GM21360 (cell line): ENCODE measurements at regions not wholly inside any gene's neighbourhood (a gene's known extent, or its start where the extent isn't known, plus 50 kb on each side); places are given as distances from the start of the nearest gene placed in this dataset.
"Not testable (repeated sequence)": the region's sequence is repeated elsewhere in the genome, so short reads cannot be mapped to it uniquely, and the experiment has no call there.

Source experiments
- ATAC-seq: cut with Tn5 transposase; IDR thresholded peaks from one replicate; pipeline ENCODE4 v1.9.1; 2021; ENCODE audit warnings: mild to moderate bottlenecking, moderate library complexity; ENCODE audit not compliant: unreplicated experiment

DNA sequence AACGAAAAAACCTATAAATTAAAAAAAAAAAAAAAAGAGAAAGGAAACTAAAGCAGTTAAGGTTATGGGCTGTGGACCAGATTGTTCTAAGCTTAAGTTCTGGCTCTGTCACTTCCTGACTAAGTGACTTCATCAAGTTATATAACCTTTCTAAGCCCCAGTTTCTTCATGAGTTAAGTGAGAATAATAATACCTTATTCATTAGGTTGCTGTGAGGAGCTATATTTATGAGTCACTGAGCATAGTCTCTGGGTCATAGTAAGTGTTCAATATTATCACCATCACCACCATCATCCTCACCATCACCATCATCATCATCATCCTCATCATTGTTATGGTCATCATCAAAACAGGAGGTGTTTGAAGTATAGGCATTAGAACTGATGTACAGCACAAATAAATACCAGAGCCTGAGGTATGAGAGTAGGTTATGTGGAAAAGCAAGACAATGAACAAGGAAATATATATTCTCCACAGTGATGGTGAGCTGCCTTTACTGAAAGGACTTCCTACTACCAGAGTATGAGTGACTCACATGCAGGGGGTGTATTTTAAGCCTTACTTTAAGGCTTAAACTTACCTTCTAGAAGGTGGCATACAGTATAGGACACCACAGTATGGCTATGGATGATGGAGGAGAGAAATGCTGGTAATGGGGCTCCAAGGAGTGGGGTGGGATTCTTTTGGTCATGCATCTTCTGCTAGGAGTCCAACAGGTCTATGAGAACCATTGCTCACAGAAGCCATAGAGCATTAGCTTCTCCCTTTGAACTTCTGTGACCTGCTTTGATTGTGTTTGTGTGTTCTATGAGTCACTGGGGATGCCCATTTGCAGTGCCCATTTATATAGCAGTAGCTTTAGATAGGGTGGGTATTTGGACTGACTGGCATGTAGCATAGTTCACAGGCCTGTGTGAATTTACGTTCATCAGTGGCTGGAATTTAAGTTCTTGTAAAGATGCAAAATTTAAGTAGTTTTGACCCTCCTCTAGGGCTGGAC, 104.4 kb downstream of the KLF5 start:
- ATAC-seq, result no peak

DNA sequence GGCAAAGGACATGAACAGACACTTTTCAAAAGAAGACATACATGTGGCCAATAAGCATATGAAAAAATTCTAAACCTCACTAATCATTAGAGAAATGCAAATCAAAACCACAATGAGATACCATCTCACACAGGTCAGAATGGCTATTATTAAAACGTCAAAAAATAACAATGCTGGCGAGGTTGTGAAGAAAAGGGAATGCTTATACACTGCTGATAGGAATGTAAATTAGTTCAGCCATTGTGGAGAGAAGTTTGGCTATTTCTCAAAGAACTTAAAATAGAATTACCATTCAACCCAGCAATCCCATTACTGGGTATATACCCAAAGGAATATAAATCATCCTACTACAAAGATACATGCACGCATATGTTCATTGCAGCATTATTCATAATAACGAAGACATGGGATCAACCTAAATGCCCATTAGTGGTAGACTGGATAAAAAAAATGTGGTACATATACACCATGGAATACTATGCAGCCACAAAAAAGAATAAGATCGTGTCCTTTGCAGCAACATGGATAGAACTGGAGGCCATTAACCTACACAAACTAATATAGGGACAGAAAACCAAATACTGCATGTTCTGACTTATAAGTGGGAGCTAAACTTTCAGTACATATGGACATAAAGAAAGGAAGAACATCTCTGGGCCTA, 101.7 kb downstream of the KLF5 start:
- ATAC-seq, result not testable (repeated sequence)

DNA sequence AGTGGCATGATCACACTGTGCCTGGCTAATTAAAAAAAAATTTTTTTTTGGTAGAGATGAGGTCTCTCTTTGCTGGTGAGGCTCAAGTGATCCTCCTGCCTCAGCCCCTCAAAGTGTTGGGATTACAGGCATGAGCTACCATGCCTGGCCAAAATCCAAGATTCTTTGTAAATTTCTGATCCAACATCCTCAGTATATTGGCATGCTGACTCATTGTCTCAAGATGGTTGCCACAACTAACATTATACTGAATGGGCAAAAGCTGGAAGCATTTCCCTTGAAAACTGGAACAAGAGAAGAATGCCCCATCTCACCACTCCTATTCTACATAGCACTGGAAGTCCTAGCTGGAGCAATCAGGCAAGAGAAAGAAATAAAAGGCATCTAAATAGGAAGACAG, 100.0 kb downstream of the KLF5 start:
- ATAC-seq, result no peak

DNA sequence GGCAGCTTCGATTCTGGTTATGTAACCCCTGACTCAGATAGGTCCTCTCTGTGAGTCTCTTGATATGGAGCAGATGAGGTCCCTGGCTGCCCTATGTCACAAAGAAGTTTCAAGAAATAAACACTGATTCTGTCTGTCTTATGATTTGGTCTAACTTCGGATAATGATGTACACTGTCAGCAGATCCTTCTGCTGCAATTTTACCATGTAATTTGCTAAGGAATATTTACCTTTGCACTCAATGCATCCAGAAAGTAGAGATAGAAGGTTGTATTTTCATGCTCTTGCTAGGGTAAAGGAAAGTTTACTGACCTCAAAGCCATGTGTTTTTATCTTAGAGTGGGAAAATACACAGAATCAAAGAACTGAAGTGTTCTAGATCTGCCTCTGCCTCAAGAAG, 98.2 kb downstream of the KLF5 start:
- ATAC-seq, result no peak

DNA sequence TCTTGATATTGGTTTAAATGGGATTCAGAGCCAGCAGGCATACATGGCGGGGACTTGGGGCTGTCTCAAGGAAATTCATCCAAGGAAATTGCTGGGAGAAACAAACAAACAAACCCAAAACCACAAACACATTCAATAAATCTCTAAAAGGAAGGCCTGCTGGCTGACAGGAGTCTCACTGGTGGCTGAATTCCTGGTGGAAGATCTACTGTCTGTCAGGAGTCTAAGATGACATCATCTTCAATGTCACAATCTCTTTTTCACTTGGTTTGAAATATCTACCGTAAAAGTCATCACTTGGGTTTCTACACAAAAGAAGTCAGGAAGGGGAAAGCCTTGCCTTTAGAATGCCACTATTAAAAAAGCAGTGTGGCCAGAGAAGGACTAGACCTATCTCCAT, 87.9 kb downstream of the KLF5 start:
- ATAC-seq, result no peak

DNA sequence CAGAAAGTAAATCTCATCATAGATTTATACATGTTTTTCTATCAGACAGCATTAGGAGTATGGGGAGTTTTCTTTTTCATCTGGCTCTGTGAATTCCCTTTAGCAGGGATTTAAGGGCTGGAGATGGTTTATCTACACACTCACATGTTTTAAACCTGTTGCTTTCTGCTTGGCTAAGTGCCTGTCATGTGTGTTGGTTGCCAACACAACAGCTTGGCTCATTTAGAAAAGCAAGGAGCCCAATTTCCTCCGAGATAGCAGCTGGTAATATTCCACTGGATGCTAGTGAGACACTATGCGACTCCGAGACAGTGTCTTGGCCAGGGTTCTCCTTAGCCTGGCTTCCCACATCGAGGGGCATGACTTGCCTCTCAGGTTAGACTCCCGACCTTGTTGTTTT, 83.3 kb downstream of the KLF5 start:
- no peak for ATAC-seq

DNA sequence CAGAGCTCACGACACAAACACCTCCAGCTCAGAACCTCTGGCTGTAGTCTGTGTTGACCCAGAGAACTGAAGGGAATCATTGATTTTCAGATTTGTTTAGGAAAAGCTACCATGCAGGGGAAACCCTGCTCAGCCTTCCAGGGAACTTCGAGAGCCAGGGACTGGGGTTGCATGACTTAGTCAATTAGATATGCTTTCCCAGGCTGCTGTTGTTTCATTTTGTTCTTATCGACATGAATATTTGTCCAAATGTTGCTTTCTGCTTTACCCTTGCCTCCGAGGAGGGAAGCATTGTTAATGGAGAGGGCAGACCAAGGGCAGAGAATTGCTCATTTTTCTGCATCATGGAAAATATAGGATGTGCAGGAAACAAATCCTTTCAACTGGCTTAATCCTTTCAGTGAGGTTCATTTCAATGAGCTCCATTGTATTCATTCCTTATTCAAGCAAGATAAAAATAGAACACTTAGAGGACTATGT, 82.5 kb downstream of the KLF5 start:
- no peak for ATAC-seq

DNA sequence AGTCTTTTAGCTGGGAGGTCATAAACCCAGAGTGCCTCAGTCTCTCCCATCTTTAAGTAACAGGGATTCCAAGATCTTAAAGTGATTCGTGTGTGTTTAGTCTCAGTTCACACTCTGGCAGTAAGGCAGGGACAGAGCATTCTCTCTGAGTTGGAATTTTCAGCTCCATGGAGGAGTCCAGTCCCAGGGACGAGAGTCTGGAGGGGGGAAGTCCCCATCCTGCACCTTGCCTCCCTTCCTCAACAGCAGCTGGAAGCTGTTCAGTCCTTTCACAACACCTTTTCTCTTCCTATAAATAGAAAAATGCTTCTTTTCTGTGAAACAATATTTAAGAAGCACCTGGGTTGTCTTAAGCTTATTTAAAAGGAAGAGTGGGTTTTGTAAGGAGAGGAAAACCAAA, 82.0 kb downstream of the KLF5 start:
- no peak for ATAC-seq

DNA sequence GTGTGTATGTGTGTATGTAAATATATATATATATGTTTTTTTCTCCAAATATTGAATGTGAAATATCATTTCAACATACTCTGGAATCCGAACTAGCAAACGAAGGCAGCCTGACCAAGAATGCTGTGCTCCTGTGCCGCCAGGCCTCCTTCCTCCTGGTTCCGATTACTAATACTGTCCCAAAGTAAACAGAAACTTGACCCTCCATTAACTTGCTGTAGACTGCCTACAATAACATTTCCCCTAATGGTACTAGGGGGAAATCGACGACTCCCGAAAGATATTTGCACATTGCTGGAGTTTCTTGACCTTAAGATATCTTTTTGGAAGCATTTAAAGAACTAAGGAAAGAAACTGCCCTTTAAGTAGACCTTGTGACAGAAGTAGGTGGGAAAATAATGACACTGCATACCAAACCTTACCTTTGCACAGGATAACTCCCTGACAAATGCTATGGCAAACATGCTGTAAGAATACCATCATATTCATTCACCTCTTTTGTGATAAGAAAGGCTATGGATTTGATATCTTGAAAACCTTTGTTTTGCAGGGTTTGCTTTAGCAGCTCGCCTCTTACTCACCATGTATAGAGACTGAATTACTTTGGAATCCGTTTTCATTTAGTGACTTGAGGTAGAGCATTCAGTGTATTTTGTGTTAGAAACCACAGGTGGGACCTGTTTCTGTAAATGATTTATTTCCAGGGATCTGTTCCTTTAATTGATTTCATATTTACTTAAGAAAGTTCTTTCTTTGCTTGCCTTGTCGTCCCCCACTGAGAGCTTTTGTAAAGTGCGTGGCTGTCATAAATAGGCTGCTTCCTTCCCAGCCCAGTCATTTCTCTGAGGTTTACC, 80.1 kb downstream of the KLF5 start:
- ATAC-seq, result no peak

DNA sequence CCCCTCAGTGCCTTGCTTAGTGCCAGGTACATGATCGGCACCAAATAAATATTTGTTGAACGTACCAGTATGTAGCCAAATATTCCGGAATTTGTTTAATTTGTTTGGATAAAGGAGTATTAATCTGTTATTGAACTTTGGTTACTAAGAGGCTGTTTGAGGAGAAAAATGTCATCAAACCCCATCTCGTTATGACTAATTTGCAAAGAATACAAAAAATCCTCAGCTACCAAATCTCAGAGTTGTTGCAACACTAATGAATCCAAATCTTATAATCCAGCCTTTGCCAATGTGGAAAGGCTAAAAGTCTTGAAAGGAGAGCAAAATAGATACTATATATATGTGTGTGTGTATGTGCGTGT, 79.5 kb downstream of the KLF5 start:
- ATAC-seq, result no peak

DNA sequence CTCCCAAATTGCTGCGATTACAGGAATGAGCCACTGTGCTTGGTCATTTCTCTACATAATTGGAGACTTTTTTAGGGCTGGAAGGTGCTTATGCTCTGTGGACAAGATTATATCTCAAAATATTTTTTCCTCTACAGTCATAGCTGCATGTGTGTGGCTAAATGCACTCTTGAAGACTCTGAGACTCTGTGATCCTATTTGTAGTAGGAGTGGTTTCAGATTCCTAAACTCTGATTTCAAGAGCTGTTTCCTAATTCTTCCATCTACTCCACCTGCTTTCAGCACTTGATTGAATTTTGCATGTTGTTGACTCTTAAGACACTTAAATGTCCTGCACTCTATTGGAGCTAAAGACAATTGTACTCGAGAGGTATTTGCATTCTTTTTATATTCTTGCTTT, 78.0 kb downstream of the KLF5 start:
- ATAC-seq, result no peak

DNA sequence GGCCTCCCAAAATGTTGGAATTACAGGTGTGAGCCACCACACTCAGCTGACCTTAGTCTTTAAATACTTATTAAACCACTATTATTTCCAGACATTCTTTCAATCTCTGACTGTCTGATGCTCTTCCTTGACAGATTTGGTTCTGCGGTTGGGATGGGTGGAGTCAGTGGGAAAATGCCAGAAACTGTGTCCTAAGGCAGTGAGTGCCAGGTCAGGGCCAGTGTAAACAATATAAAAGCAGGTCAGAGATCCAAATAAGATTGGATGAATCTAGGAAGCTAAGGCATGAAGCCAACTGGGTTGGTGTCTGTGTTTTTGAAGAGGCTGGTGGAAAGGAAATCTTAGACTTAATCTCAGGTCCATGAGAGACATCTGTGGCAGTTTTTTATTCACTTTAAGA, 74.7 kb downstream of the KLF5 start:
- no peak for ATAC-seq

DNA sequence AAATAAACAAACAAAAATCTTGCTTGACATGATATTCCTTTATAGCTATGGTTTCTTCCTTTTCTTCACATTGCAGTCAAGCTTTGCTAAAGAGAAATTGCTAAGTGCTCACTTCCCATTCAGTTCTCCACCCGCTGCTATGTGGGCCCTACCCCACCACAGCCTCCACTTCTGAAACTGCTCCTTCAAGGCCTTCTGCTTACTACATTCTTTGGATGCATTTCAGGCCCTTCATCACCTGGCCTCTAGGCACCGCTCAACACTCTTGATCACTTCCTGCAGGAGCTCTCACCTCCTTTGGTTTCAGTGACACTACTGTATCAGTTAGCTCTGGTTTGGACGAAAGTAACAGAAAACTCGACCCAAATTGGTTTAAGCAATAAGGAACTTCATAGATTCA, 72.4 kb downstream of the KLF5 start:
- ATAC-seq, result no peak

DNA sequence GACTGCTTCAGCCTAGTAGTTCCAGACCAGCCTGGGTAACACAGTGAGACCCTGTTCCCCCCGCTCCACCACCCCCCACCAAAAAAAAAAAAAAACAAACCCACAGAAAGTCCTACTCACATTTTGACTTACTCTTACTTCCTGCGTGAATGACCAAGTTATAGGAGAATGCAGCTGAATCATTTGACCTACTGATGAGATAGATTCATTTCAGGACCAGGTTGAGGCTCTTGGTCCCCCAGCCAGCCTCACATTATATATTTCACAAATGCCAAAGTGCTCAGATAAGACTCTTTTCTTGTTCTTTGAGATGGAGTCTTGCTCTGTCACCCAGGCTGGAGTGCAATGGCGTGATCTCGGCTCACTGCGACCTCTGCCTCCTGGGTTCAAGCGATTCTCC, 70.2 kb downstream of the KLF5 start:
- no peak for ATAC-seq
